ENCODE measurements at regions not wholly inside any gene's neighbourhood (a gene's known extent, or its start where the extent isn't known, plus 50 kb on each side); places are given as distances from the start of the nearest gene placed in this dataset.
"Not testable (repeated sequence)": the region's sequence is repeated elsewhere in the genome, so short reads cannot be mapped to it uniquely, and the experiment has no call there.

DNA sequence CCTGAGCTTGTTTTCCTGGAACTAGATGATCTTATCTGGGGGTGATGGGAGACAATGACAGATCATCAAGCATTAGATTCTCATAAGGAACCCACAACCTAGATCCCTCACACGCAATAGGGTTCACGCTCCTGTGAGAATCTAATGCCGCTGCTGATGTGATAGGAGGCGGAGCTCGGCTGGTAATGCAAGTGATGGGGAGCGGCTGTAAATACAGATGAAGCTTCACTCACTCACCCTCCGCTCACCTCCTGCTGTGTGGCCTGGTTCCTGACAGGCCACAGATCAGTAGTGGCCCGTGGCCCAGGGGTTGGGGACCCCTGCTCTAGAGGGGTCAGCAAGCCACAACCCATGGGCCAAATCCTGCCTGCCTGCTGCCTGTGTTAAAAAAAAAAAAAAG, 435.9 kb downstream of the CD83 start:
- no peak for DNase-seq (ENCODE audit: extremely low spot score, unreplicated experiment)
- Mint-ChIP-seq H3K27ac (ENCODE audit: unreplicated experiment) (no peak overlapping the region), H3K4me3 (ENCODE audit: unreplicated experiment) (no peak overlapping the region), H3K9me3 (ENCODE audit: unreplicated experiment) (no peaks in the 10 kb centered on the region), H3K27me3 (ENCODE audit: unreplicated experiment) (peaks cover 8% of the 10 kb centered on the region), H3K36me3 (ENCODE audit: unreplicated experiment) (no peaks in the 10 kb centered on the region), H3K4me1 (ENCODE audit: unreplicated experiment) (peaks cover 7% of the 10 kb centered on the region)
- TF ChIP-seq, protein P1, sequence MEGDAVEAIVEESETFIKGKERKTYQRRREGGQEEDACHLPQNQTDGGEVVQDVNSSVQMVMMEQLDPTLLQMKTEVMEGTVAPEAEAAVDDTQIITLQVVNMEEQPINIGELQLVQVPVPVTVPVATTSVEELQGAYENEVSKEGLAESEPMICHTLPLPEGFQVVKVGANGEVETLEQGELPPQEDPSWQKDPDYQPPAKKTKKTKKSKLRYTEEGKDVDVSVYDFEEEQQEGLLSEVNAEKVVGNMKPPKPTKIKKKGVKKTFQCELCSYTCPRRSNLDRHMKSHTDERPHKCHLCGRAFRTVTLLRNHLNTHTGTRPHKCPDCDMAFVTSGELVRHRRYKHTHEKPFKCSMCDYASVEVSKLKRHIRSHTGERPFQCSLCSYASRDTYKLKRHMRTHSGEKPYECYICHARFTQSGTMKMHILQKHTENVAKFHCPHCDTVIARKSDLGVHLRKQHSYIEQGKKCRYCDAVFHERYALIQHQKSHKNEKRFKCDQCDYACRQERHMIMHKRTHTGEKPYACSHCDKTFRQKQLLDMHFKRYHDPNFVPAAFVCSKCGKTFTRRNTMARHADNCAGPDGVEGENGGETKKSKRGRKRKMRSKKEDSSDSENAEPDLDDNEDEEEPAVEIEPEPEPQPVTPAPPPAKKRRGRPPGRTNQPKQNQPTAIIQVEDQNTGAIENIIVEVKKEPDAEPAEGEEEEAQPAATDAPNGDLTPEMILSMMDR (IDR thresholded peaks at IDR 0.05), result no peak

DNA sequence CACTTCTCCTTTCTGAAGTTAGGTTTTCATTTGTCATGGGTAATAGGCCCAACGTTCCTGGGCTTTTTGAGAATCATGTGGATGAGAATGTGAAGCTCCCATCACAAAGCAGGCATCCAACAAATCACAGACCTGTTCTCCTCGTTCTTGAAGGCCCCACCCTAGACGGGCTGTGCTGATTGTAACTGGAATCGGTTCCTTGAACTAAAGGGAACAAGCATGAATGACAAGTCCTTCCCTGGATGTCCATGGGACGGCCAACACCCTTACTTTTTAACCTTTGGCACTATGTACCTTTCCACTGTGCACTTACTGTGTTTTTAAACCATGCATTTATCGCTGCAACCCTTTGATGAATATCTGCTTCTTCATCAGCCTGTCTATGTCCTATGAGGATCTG, 438.2 kb downstream of the CD83 start:
- DNase-seq (ENCODE audit: extremely low spot score, unreplicated experiment), result no peak
- no peak overlapping the region for H3K27ac Mint-ChIP-seq (ENCODE audit: unreplicated experiment)
- H3K9me3 Mint-ChIP-seq (ENCODE audit: unreplicated experiment), result no peaks in the 10 kb centered on the region
- H3K4me3 Mint-ChIP-seq (ENCODE audit: unreplicated experiment), result no peak overlapping the region
- peaks cover 6% of the 10 kb centered on the region for H3K27me3 Mint-ChIP-seq (ENCODE audit: unreplicated experiment)
- H3K4me1 Mint-ChIP-seq (ENCODE audit: unreplicated experiment), result peaks cover 3% of the 10 kb centered on the region
- H3K36me3 Mint-ChIP-seq (ENCODE audit: unreplicated experiment), result no peaks in the 10 kb centered on the region
- TF ChIP-seq, protein P1 (IDR thresholded peaks at IDR 0.05), result no peak

DNA sequence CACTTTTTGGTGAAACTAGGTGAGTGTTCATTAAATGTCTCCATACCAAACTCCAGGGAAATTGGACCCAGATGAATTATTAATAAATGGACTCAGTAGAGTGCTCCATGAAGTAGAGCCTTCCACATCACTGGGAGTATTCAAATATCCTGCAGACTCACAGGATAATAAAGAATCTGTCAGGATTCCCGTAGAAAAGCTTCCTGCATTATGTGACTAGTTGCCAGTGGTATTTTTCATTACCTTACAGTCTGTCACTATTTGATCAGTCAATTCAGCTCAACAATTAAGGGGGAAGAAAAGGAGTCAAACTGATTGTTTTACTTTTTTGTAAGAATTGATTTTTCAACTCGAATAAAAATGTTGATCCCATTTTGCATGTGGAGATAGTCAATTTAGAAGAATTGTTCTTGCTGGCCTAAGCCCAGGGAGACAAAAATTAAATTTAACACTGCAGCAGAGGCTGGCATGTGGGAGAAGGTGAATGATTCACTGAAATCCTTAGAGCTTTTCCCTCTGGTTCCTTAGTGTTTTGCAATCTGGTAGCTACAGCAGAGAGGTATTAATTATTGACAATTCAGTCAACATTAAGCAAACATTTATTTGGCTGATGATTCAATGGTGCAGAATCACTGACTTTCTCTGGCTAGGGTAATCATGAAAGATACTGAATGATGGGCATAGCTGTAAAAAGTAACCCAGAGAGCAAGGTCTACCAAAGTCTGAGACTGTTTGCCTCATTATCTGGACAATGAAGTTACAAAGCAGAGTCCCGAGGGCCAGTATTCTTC, 442.4 kb downstream of the CD83 start:
- Mint-ChIP-seq H3K4me1 (ENCODE audit: unreplicated experiment) (no peaks in the 10 kb centered on the region), H3K4me3 (ENCODE audit: unreplicated experiment) (no peak overlapping the region), H3K27ac (ENCODE audit: unreplicated experiment) (no peak overlapping the region), H3K27me3 (ENCODE audit: unreplicated experiment) (peaks cover 6% of the 10 kb centered on the region), H3K36me3 (ENCODE audit: unreplicated experiment) (no peaks in the 10 kb centered on the region), H3K9me3 (ENCODE audit: unreplicated experiment) (no peaks in the 10 kb centered on the region)
- TF ChIP-seq, protein P1 (IDR thresholded peaks at IDR 0.05), result no peak
- no peak for DNase-seq (ENCODE audit: extremely low spot score, unreplicated experiment)

DNA sequence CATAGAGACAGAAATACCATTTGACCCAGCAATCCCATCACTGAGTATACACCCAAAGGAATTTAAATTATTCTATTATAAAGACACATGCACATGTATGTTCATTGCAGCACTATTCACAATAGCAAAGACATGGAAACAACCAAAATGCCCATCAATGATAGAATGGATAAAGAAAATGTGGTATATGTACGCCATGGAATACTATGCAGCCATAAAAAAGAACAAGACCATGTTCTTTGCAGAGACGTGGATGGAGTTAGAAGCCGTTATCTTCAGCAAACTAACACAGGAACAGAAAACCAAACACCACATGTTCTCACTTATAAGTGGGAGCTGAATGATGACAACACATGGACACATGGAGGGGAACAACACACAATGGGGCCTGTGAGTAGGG, 444.0 kb downstream of the CD83 start:
- not testable (repeated sequence) for H3K4me3 Mint-ChIP-seq (ENCODE audit: unreplicated experiment); H3K36me3 Mint-ChIP-seq (ENCODE audit: unreplicated experiment); H3K27me3 Mint-ChIP-seq (ENCODE audit: unreplicated experiment); DNase-seq (ENCODE audit: extremely low spot score, unreplicated experiment); H3K9me3 Mint-ChIP-seq (ENCODE audit: unreplicated experiment); H3K4me1 Mint-ChIP-seq (ENCODE audit: unreplicated experiment); H3K27ac Mint-ChIP-seq (ENCODE audit: unreplicated experiment)

DNA sequence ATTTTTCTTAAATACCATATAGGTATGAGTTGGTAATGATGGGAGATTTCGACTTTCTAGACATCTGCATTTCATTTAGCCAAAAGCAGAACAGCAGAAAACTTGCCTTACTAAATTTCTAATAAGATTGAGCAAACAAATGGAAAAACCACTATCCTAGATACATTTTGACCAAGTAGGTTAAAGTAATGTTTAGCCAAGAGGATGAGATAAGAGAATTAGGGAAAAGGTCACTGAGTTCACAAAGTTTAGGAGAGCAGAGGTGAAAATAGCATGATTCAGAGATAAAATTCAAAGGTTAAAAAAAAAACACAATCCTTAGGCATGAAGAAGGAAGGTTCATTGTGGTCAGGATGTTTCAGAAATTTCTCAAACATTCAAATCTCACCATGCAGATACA, 450.3 kb downstream of the CD83 start:
- Mint-ChIP-seq H3K27ac (ENCODE audit: unreplicated experiment) (no peak overlapping the region), H3K36me3 (ENCODE audit: unreplicated experiment) (no peaks in the 10 kb centered on the region), H3K4me1 (ENCODE audit: unreplicated experiment) (no peaks in the 10 kb centered on the region), H3K27me3 (ENCODE audit: unreplicated experiment) (peaks cover 30% of the 10 kb centered on the region), H3K4me3 (ENCODE audit: unreplicated experiment) (no peak overlapping the region), H3K9me3 (ENCODE audit: unreplicated experiment) (no peaks in the 10 kb centered on the region)
- TF ChIP-seq, protein P1 (IDR thresholded peaks at IDR 0.05), result no peak
- DNase-seq (ENCODE audit: extremely low spot score, unreplicated experiment), result no peak

Data from osteocyte (in vitro differentiated cells).